Left ventricle myocardium inferior (tissue), 1 donor: ENCODE measurements at regions not wholly inside any gene's neighbourhood (a gene's known extent, or its start where the extent isn't known, plus 50 kb on each side); places are given as distances from the start of the nearest gene placed in this dataset.

ENCODE experiments used
- DNase-seq: peaks from one replicate; pipeline ENCODE4 v3.0.0-alpha.2; 2020
- H3K27ac ChIP-seq: fragments of 200-600 bp; replicated peaks from 2 replicates; pipeline ENCODE4 v1.8.0; 2021
- H3K27me3 ChIP-seq: fragments of 200-600 bp; 2 replicates; pipeline ENCODE4 v1.8.0; 2021; ENCODE audit warnings: low read depth
- H3K36me3 ChIP-seq: fragments of 200-600 bp; 2 replicates; pipeline ENCODE4 v1.8.0; 2021
- H3K4me1 ChIP-seq: fragments of 200-600 bp; 2 replicates; pipeline ENCODE4 v1.8.0; 2021
- H3K4me3 ChIP-seq: fragments of 200-600 bp; 2 replicates; pipeline ENCODE4 v1.8.0; 2021; ENCODE audit warnings: mild to moderate bottlenecking, moderate library complexity
- H3K9me3 ChIP-seq: fragments of 200-600 bp; replicated peaks from 2 replicates; pipeline ENCODE4 v1.8.0; 2021
- CTCF ChIP-seq: fragments of 200-600 bp; IDR thresholded peaks from 2 replicates; pipeline ENCODE4 v1.8.0; 2021; ENCODE audit warnings: antibody characterized with exemption, mild to moderate bottlenecking, borderline replicate concordance
- intact Hi-C: fragments of 100-400 bp; cut with micrococcal nuclease; formaldehyde crosslinking; loops from one replicate; pipeline ENCODE4 v1.11.0; 2022
- donor health status: DM: no; HTN: yes; CAD: no; lungs with severe emphysema.

GRCh38 chr5:167233507-167234220 is 1057.8 kb upstream of the WWC1 start:
- Histone ChIP-seq H3K36me3 (no peaks in the 10 kb centered on the region), H3K4me1 (no peaks in the 10 kb centered on the region), H3K27me3 (no peaks in the 10 kb centered on the region), H3K4me3 (no peak overlapping the region), H3K27ac (no peak overlapping the region), H3K9me3 (peaks cover 26% of the 10 kb centered on the region)
- DNase-seq, result no peak
- TF ChIP-seq CTCF, result no peak
- intact Hi-C loops, result no loop called here

- Histone ChIP-seq H3K4me3 (no peak overlapping the region), H3K4me1 (no peaks in the 10 kb centered on the region), H3K27me3 (peaks cover 11% of the 10 kb centered on the region), H3K27ac (no peak overlapping the region), H3K36me3 (no peaks in the 10 kb centered on the region), H3K9me3 (no peaks in the 10 kb centered on the region)
- no peak for TF ChIP-seq CTCF
- intact Hi-C loops, result no loop called here
- no peak for DNase-seq
These were observed 1049.9 kb upstream of the WWC1 start for GRCh38 chr5:167241436-167242067.

GRCh38 chr5:167242701-167243100 is 1048.7 kb upstream of the WWC1 start:
- no peak for DNase-seq

GRCh38 chr5:167243463-167243862 is 1048.0 kb upstream of the WWC1 start:
- TF ChIP-seq CTCF, result no peak
- Histone ChIP-seq H3K4me3 (no peak overlapping the region), H3K27me3 (peaks cover 11% of the 10 kb centered on the region), H3K9me3 (no peaks in the 10 kb centered on the region), H3K4me1 (no peaks in the 10 kb centered on the region), H3K27ac (no peak overlapping the region), H3K36me3 (no peaks in the 10 kb centered on the region)
- no peak for DNase-seq
- intact Hi-C loops, result no loop called here

More at GRCh38 chr5:167242701-167243100, 1048.7 kb upstream of the WWC1 start:
- no peaks in the 10 kb centered on the region for H3K9me3 ChIP-seq
- no peaks in the 10 kb centered on the region for H3K36me3 ChIP-seq
- intact Hi-C loops, result no loop called here
- no peak for TF ChIP-seq CTCF
- H3K4me1 ChIP-seq, result no peaks in the 10 kb centered on the region
- no peak overlapping the region for H3K27ac ChIP-seq
- H3K4me3 ChIP-seq, result no peak overlapping the region
- peaks cover 11% of the 10 kb centered on the region for H3K27me3 ChIP-seq

GRCh38 chr5:167244583-167244982 is 1046.9 kb upstream of the WWC1 start:
- peaks cover 11% of the 10 kb centered on the region for H3K27me3 ChIP-seq
- DNase-seq, result no peak
- H3K4me1 ChIP-seq, result no peaks in the 10 kb centered on the region
- no peak for TF ChIP-seq CTCF
- no peak overlapping the region for H3K27ac ChIP-seq
- intact Hi-C loops, result no loop called here
- H3K9me3 ChIP-seq, result no peaks in the 10 kb centered on the region
- no peaks in the 10 kb centered on the region for H3K36me3 ChIP-seq
- H3K4me3 ChIP-seq, result no peak overlapping the region
